Astrocyte of the cerebellum (primary cell): ENCODE measurements at regions not wholly inside any gene's neighbourhood (a gene's known extent, or its start where the extent isn't known, plus 50 kb on each side); places are given as distances from the start of the nearest gene placed in this dataset.

Experiments used
- DNase-seq: peaks from one replicate; pipeline ENCODE4 v3.0.0-alpha.2; 2011; ENCODE audit warnings: low read depth
- H3K4me3 ChIP-seq: 2 replicates; pipeline ENCODE4 v1.5.1; 2011; ENCODE audit warnings: mild to moderate bottlenecking, low read depth, low read length, moderate library complexity
- CTCF ChIP-seq: IDR thresholded peaks from 2 replicates; pipeline ENCODE4 v1.5.1; 2012; ENCODE audit warnings: low read length, low read depth, moderate library complexity, mild to moderate bottlenecking; ENCODE audit errors: missing control alignments
- in situ Hi-C: cut with HindIII; loops from 2 replicates; pipeline ENCODE4 v1.10.0; 2017; ENCODE audit warnings: low sequenced_read_pairs

GRCh38 chr2:6578416-6578815 lies 287.3 kb downstream of the CMPK2 start:
- no peak for TF ChIP-seq CTCF
- no peak overlapping the region for H3K4me3 ChIP-seq
- in situ Hi-C loops, result no loop called here
- no peak for DNase-seq

GRCh38 chr2:6579281-6579680 lies 286.4 kb downstream of the CMPK2 start:
- no peak overlapping the region for H3K4me3 ChIP-seq
- in situ Hi-C loops, result no loop called here
- no peak for DNase-seq
- no peak for TF ChIP-seq CTCF

GRCh38 chr2:6580982-6581381 lies 284.7 kb downstream of the CMPK2 start:
- no peak for TF ChIP-seq CTCF
- DNase-seq, result peak; percentile 11
- H3K4me3 ChIP-seq, result no peak overlapping the region
- in situ Hi-C loops, result no loop called here

GRCh38 chr2:6589150-6589549 lies 276.6 kb downstream of the CMPK2 start:
- no peak overlapping the region for H3K4me3 ChIP-seq
- in situ Hi-C loops, result no loop called here

GRCh38 chr2:6590442-6590841 lies 275.3 kb downstream of the CMPK2 start:
- H3K4me3 ChIP-seq, result no peak overlapping the region
- no peak for DNase-seq
- in situ Hi-C loops, result no loop called here
- TF ChIP-seq CTCF, result no peak

More at GRCh38 chr2:6589150-6589549, 276.6 kb downstream of the CMPK2 start:
- TF ChIP-seq CTCF, result no peak
- DNase-seq, result no peak

- in situ Hi-C loops, result no loop called here
- no peak for TF ChIP-seq CTCF
- DNase-seq, result no peak
- no peak overlapping the region for H3K4me3 ChIP-seq
These were observed 263.2 kb downstream of the CMPK2 start for GRCh38 chr2:6602471-6602870.
